Renal cortical epithelial cell (primary cell): ENCODE measurements at regions not wholly inside any gene's neighbourhood (a gene's known extent, or its start where the extent isn't known, plus 50 kb on each side); places are given as distances from the start of the nearest gene placed in this dataset.

ENCODE experiments used
- DNase-seq: peaks from one replicate; pipeline ENCODE4 v3.0.0-alpha.2; 2011; ENCODE audit warnings: low read depth

DNA sequence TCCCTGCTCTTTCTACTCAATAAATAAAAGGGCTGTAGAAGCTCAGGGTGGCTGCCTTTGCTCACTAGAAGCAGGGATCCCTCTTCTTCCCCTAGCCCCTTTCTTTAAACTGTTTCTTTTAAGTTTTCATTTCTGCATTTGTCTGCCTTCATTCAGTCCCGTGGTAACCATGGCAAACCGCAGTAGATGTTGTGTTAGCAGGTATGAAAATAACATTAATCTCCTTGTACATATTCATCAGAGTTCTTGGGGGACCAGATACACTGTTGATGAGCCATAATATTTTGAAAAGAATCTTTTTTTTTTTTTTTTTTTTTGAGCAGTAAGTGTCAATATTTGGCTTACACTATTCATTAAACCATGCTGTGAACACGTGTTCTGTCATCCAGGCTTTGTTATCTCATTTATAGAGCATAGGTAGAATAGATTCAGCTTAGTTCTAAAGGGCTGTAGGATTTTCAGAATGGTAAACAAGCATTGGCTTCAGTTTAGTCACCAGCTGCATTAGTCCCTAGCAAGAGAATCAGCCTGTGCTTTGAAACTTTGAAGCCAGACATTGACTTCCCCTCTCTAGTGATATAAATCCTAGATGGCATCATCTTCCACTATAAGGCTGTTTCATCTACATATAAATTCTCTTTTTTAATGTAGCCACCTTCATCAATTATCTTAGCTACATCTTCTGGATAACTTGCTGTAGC, 59.4 kb upstream of the SPRY2 start:
- no peak for DNase-seq

DNA sequence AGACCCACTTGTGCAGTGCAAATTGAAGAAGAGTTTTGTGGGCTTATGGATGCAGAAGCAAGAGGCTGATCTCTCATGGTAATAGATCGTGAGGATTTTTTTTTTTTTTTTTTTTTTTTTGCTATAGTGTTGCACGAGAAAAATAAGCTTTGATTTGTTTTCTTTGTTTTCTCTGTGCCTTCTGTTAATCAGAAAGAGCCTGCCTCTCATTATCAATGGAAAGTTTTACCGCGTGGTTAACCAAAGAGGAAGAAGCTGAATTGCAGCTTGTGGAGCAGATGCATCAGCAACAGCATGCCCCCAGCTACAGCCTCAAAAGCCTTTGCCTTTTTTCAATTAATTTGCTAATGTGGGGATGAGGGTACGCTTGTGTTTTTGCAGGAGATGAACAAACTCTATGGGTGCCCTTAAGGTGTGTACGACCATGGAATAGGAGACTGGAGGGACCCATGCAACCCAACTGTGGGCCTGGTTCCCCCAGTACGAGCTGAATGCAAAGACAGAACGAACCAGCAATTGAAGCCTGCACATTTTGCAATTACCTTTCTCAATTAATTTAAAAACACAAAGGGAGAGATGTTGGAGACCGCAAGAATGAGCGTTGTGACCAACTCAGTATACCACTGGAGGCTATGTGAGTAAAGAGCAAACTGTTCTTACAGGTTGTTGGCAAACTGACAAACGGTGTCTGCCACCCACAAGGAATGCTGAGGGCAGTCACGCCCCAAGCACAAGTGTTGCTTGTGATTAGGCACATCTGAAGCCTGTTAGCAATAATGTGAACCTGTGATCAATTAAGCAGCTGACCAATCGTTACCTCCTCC, 58.6 kb upstream of the SPRY2 start:
- peak; percentile 92 for DNase-seq
